Smooth muscle cell (in vitro differentiated cells): ENCODE measurements at regions not wholly inside any gene's neighbourhood (a gene's known extent, or its start where the extent isn't known, plus 50 kb on each side); places are given as distances from the start of the nearest gene placed in this dataset.
"Not testable (repeated sequence)": the region's sequence is repeated elsewhere in the genome, so short reads cannot be mapped to it uniquely, and the experiment has no call there.

Experiments used
- DNase-seq: peaks from one replicate; lab custom pipeline; 2025; ENCODE audit not compliant: unreplicated experiment; lab: John Stamatoyannopoulos, UW
- H2AFZ ChIP-seq: fragments of 200-600 bp; sonication (generic); 2 replicates; pipeline ENCODE4 v1.6.0; 2016; ENCODE audit warnings: antibody characterized with exemption, low read depth, mild to moderate bottlenecking
- H3F3A ChIP-seq: fragments of 200-600 bp; sonication (generic); 2 replicates; pipeline ENCODE4 v1.6.0; 2017; ENCODE audit warnings: antibody characterized with exemption, low read depth
- H3K27ac ChIP-seq: fragments of 200-600 bp; sonication (generic); 2 replicates; pipeline ENCODE4 v1.5.1; 2016; ENCODE audit warnings: low read depth, mild to moderate bottlenecking
- H3K27me3 ChIP-seq: fragments of 200-600 bp; sonication (generic); 2 replicates; pipeline ENCODE4 v1.6.1; 2016; ENCODE audit warnings: low read depth, mild to moderate bottlenecking
- H3K36me3 ChIP-seq: fragments of 200-600 bp; sonication (generic); 2 replicates; pipeline ENCODE4 v1.5.1; 2016; ENCODE audit warnings: low read depth
- H3K4me1 ChIP-seq: fragments of 200-600 bp; sonication (generic); 2 replicates; pipeline ENCODE4 v1.5.1; 2016; ENCODE audit warnings: low read depth
- H3K4me2 ChIP-seq: fragments of 200-600 bp; sonication (generic); 2 replicates; pipeline ENCODE4 v1.6.0; 2016; ENCODE audit warnings: mild to moderate bottlenecking
- H3K4me3 ChIP-seq: fragments of 200-600 bp; sonication (generic); 2 replicates; pipeline ENCODE4 v1.5.1; 2016; ENCODE audit warnings: mild to moderate bottlenecking
- H3K79me2 ChIP-seq: fragments of 200-600 bp; sonication (generic); 2 replicates; pipeline ENCODE4 v1.6.0; 2016; ENCODE audit warnings: low read depth, mild to moderate bottlenecking
- H3K9ac ChIP-seq: fragments of 200-600 bp; sonication (generic); 2 replicates; pipeline ENCODE4 v1.6.0; 2016; ENCODE audit warnings: low read depth
- H3K9me3 ChIP-seq: fragments of 200-600 bp; sonication (generic); replicated peaks from 2 replicates; pipeline ENCODE4 v1.5.1; 2016; ENCODE audit warnings: low read depth
- H4K20me1 ChIP-seq: fragments of 200-600 bp; sonication (generic); 2 replicates; pipeline ENCODE4 v1.6.0; 2016; ENCODE audit warnings: low read depth
- WGBS: methylation state at CpG from one replicate; pipeline ENCODE4 v1.1.7; 2016; ENCODE audit warnings: low lambda C conversion rate; 5-methylcytosine and 5-hydroxymethylcytosine counted together
- TF ChIP-seq, protein P1 (sequence below): fragments of 200-600 bp; sonication (generic); IDR thresholded peaks from 2 replicates; pipeline ENCODE4 v1.5.1; 2017; ENCODE audit warnings: borderline replicate concordance, mild to moderate bottlenecking, antibody characterized with exemption; ENCODE audit not compliant: insufficient read depth, poor library complexity, severe bottlenecking

DNA sequence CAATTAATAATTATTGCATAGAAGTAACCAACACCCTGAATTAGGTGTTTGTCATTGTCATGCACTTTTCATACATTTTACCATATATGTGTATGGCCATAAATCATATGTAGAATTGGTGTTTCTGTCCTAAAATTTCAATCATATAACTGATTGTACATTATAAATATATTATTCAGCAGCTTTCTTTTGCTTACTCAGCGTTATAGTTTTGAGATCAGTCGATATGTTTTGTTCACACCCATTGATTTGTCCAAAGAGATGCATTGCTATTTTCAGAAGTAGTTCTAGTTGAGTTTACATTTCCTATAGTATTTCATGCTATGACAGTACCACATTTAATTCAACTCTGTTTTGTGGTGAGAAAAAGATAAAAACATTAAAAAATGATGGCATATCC lies 50.5 kb upstream of the PARP4 start:
- no peak overlapping the region for H3K4me3 ChIP-seq
- 91% methylated on average over 2 of the region's 2 CpGs for WGBS
- no peaks in the 10 kb centered on the region for H3K79me2 ChIP-seq
- H3K4me2 ChIP-seq: no peak overlapping the region
- no peaks in the 10 kb centered on the region for H3K27me3 ChIP-seq
- TF ChIP-seq, protein P1, sequence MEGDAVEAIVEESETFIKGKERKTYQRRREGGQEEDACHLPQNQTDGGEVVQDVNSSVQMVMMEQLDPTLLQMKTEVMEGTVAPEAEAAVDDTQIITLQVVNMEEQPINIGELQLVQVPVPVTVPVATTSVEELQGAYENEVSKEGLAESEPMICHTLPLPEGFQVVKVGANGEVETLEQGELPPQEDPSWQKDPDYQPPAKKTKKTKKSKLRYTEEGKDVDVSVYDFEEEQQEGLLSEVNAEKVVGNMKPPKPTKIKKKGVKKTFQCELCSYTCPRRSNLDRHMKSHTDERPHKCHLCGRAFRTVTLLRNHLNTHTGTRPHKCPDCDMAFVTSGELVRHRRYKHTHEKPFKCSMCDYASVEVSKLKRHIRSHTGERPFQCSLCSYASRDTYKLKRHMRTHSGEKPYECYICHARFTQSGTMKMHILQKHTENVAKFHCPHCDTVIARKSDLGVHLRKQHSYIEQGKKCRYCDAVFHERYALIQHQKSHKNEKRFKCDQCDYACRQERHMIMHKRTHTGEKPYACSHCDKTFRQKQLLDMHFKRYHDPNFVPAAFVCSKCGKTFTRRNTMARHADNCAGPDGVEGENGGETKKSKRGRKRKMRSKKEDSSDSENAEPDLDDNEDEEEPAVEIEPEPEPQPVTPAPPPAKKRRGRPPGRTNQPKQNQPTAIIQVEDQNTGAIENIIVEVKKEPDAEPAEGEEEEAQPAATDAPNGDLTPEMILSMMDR: no peak
- no peaks in the 10 kb centered on the region for H3K4me1 ChIP-seq
- H3K27ac ChIP-seq: no peak overlapping the region
- H3K9ac ChIP-seq: no peak overlapping the region
- no peak for DNase-seq
- H3K36me3 ChIP-seq: no peaks in the 10 kb centered on the region
- no peaks in the 10 kb centered on the region for H4K20me1 ChIP-seq
- H2AFZ ChIP-seq: no peak overlapping the region
- H3F3A ChIP-seq: no peaks in the 10 kb centered on the region
- no peaks in the 10 kb centered on the region for H3K9me3 ChIP-seq

DNA sequence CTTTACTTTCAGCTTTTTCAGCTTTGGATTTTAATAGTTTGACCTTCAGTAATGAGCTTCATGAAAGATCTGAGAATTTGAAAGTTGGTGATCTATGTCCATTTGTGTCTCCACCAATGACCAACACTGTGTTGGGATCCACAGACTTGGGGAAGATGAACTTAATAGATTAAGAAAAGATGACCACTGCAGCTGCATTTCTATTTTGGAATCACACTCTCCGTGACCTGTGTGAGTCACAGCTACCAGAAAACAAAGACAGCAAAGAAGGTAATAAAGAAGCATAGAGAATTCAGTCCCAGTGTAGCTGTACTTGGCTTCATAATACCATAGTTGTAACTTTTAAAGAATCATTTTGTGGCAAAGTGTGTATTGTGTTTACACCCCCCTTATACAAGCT lies 51.4 kb upstream of the PARP4 start:
- H3F3A ChIP-seq, H3K27ac ChIP-seq, H3K36me3 ChIP-seq, H3K9me3 ChIP-seq, H3K79me2 ChIP-seq, H3K9ac ChIP-seq, H3K4me3 ChIP-seq, H3K4me2 ChIP-seq, H3K4me1 ChIP-seq, H4K20me1 ChIP-seq, H3K27me3 ChIP-seq, DNase-seq, H2AFZ ChIP-seq: not testable (repeated sequence)
- 48% methylated on average over 1 of the region's 1 CpG for WGBS

DNA sequence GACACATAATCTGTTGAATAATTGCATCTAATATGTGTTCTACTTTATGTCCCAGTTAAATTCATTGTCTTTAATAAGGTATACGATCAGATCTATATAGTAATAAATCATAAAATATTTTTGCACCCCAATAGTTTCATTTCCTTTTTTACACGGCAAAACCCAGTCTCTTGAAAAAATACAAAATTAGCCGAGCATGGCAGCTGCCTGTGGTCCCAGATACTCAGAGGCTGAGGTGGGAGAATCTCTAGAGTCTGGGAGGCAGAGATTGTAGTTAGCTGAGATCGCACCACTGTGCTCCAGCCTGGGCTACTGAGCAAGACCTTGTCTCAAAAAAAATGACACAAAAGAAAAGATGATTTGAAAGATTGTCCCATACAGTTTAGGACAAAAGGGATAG lies 52.3 kb upstream of the PARP4 start:
- no peak overlapping the region for H3K4me2 ChIP-seq
- no peak overlapping the region for H2AFZ ChIP-seq
- H3K36me3 ChIP-seq: no peaks in the 10 kb centered on the region
- H3K27me3 ChIP-seq: no peaks in the 10 kb centered on the region
- WGBS: 94% methylated on average over 4 of the region's 4 CpGs
- H3K27ac ChIP-seq: no peak overlapping the region
- no peaks in the 10 kb centered on the region for H3F3A ChIP-seq
- DNase-seq: no peak
- H4K20me1 ChIP-seq: no peaks in the 10 kb centered on the region
- no peak overlapping the region for H3K9ac ChIP-seq
- no peak overlapping the region for H3K4me3 ChIP-seq
- TF ChIP-seq, protein P1: no peak
- H3K4me1 ChIP-seq: no peaks in the 10 kb centered on the region
- H3K9me3 ChIP-seq: no peaks in the 10 kb centered on the region
- H3K79me2 ChIP-seq: no peaks in the 10 kb centered on the region

DNA sequence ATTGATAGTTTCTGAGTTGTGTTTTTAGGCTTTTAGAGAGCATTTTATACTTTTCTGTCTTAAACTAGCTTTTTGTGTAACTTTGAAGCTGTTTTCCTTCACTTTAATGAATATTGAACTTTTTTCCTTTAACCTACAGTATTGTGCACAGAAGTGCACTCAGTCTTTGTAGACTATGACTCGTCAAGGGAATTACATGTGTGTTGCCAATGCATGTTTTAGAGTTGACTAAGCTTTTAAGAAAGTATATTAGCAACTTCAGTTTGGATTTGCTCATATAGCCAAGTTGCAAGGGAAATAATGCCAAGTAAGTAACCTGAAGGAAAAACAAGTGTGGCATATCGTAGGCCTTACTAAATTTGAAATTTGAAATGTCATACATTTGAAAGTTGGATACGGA lies 55.0 kb upstream of the PARP4 start:
- not testable (repeated sequence) for H3K4me2 ChIP-seq, H3K27me3 ChIP-seq, DNase-seq, H4K20me1 ChIP-seq, H3K9ac ChIP-seq, H3F3A ChIP-seq, H3K4me1 ChIP-seq, H3K36me3 ChIP-seq, H3K4me3 ChIP-seq, H3K9me3 ChIP-seq, H2AFZ ChIP-seq, H3K79me2 ChIP-seq
- 62% methylated on average over 3 of the region's 3 CpGs for WGBS
- H3K27ac ChIP-seq: peak overlapping the region; percentile 14

DNA sequence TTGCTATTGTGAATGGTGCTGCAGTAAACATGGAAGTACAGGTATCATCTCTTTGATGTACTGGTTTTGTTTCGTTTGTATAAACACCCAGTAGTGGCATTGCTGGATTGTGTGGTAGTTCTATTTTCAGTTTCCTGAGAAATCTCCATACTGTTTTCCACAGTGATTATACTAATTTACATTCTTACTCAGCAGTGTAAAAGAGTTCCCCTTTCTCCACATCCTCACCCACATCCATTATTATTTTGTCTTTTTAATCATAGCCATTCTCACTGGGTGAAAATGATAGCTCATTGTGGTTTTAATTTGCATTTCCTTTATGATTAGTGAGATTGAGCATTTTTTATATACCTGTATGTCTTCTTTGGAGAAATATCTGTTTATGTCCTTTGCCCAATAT lies 62.3 kb upstream of the PARP4 start:
- TF ChIP-seq, protein P1: no peak
- H3F3A ChIP-seq: no peaks in the 10 kb centered on the region
- H3K4me1 ChIP-seq: no peaks in the 10 kb centered on the region
- H3K79me2 ChIP-seq: no peaks in the 10 kb centered on the region
- H3K4me2 ChIP-seq: no peak overlapping the region
- 81% methylated on average over 1 of the region's 1 CpG for WGBS
- no peaks in the 10 kb centered on the region for H3K36me3 ChIP-seq
- no peak overlapping the region for H3K27ac ChIP-seq
- H3K4me3 ChIP-seq: no peak overlapping the region
- no peak overlapping the region for H3K9ac ChIP-seq
- no peak for DNase-seq
- H3K9me3 ChIP-seq: no peaks in the 10 kb centered on the region
- H2AFZ ChIP-seq: no peak overlapping the region
- H4K20me1 ChIP-seq: no peaks in the 10 kb centered on the region
- no peaks in the 10 kb centered on the region for H3K27me3 ChIP-seq
